MCF 10A (cell line): ENCODE measurements at regions not wholly inside any gene's neighbourhood (a gene's known extent, or its start where the extent isn't known, plus 50 kb on each side); places are given as distances from the start of the nearest gene placed in this dataset.
A peak's percentile ranks its signal among the peaks of the same experiment; 100 is the strongest.

Experiments
- BruUV-seq: library from RNA; stranded (reverse); fragments of 400-500 nt; replicated peaks from 2 replicates; lab custom pipeline; 2021; lab: Mats Ljungman, UMichigan
- CTCF ChIA-PET: fragments of 300-600 bp; sonication (Branson Sonifier 250); formaldehyde crosslinking; extraction: SDS; loops from one replicate; lab custom pipeline; 2021; ENCODE audit warnings: antibody characterized with exemption, inconsistent platforms; lab: Yijun Ruan, JAX
- POLR2A ChIA-PET: fragments of 300-600, 350-650 bp; sonication (Branson Sonifier 250); formaldehyde crosslinking; extraction: SDS; loops from one replicate; lab custom pipeline; 2020; ENCODE audit warnings: antibody characterized with exemption, inconsistent platforms; lab: Yijun Ruan, JAX
- DNase-seq: peaks from one replicate; pipeline ENCODE4 v3.0.0-alpha.2; 2018; ENCODE audit not compliant: unreplicated experiment
- H3K27ac Mint-ChIP-seq: one replicate; pipeline ENCODE4 v1.8.0; 2022; ENCODE audit warnings: mild to moderate bottlenecking, low read depth, mixed read lengths; ENCODE audit not compliant: unreplicated experiment
- H3K27me3 Mint-ChIP-seq: one replicate; pipeline ENCODE4 v1.8.0; 2022; ENCODE audit warnings: mixed read lengths; ENCODE audit not compliant: insufficient read depth, unreplicated experiment
- H3K36me3 Mint-ChIP-seq: one replicate; pipeline ENCODE4 v1.8.0; 2022; ENCODE audit warnings: mild to moderate bottlenecking, moderate library complexity, mixed read lengths; ENCODE audit not compliant: insufficient read depth, unreplicated experiment
- H3K4me1 Mint-ChIP-seq: one replicate; pipeline ENCODE4 v1.8.0; 2022; ENCODE audit warnings: mixed read lengths; ENCODE audit not compliant: insufficient read depth, unreplicated experiment
- H3K4me3 Mint-ChIP-seq: one replicate; pipeline ENCODE4 v1.8.0; 2022; ENCODE audit warnings: mild to moderate bottlenecking, moderate library complexity, mixed read lengths; ENCODE audit not compliant: unreplicated experiment
- H3K9me3 Mint-ChIP-seq: one replicate; pipeline ENCODE4 v1.8.0; 2022; ENCODE audit warnings: mixed read lengths; ENCODE audit not compliant: unreplicated experiment
- CTCF ChIP-seq: fragments of 200-600 bp; IDR thresholded peaks from one replicate; pipeline ENCODE4 v1.8.0; 2022; ENCODE audit warnings: antibody characterized with exemption, mild to moderate bottlenecking; ENCODE audit not compliant: unreplicated experiment
- intact Hi-C: fragments of 100-400 bp; cut with micrococcal nuclease; formaldehyde crosslinking; loops from 2 replicates; pipeline ENCODE4 v1.14.1; 2022

- no TSS peak for BruUV-seq
- H3K9me3 Mint-ChIP-seq: no peaks in the 10 kb centered on the region
- H3K4me1 Mint-ChIP-seq: peaks cover 18% of the 10 kb centered on the region
- peak overlapping the region; percentile 11 for H3K27ac Mint-ChIP-seq
- ChIA-PET POLR2A (interaction anchor here (0.6 to 2.1 kb wide), 8 partner anchors 9 to 997 kb away, joined by 3 to 7 read pairs (median 4); no protein-coding TSS in a partner anchor), CTCF (interaction anchor here (1.0 to 1.5 kb wide), 3 partner anchors 10 to 15 kb away, joined by 3 to 5 read pairs (median 4); no protein-coding TSS in a partner anchor)
- no peaks in the 10 kb centered on the region for H3K27me3 Mint-ChIP-seq
- intact Hi-C loops: no loop called here
- H3K4me3 Mint-ChIP-seq: no peak overlapping the region
- DNase-seq: no peak
- TF ChIP-seq CTCF: no peak
- peaks cover 8% of the 10 kb centered on the region for H3K36me3 Mint-ChIP-seq
These were observed 76.3 kb downstream of the ZNF608 start for GRCh38 chr5:124669956-124670721.

- Mint-ChIP-seq H3K27ac (no peak overlapping the region), H3K4me1 (peaks cover 18% of the 10 kb centered on the region), H3K27me3 (no peaks in the 10 kb centered on the region), H3K4me3 (no peak overlapping the region), H3K9me3 (no peaks in the 10 kb centered on the region), H3K36me3 (peaks cover 8% of the 10 kb centered on the region)
- intact Hi-C loops: no loop called here
- ChIA-PET CTCF (interaction anchor here (1.1 kb wide), 1 partner anchor 13 kb away, joined by 4 read pairs; no protein-coding TSS in a partner anchor), POLR2A (interaction anchor here (2.1 kb wide), 1 partner anchor 8 kb away, joined by 7 read pairs; no protein-coding TSS in a partner anchor)
- no TSS peak for BruUV-seq
- no peak for DNase-seq
- TF ChIP-seq CTCF: no peak
These were observed 77.2 kb downstream of the ZNF608 start for GRCh38 chr5:124669300-124669648.

GRCh38 chr5:124668353-124669299 lies 77.8 kb downstream of the ZNF608 start:
- no TSS peak for BruUV-seq
- CTCF ChIA-PET: interaction anchor here (0.6 kb wide), 1 partner anchor 1095 kb away, joined by 5 read pairs; no protein-coding TSS in a partner anchor
- Mint-ChIP-seq H3K4me1 (peaks cover 18% of the 10 kb centered on the region), H3K27me3 (no peaks in the 10 kb centered on the region), H3K27ac (no peak overlapping the region), H3K36me3 (peaks cover 8% of the 10 kb centered on the region), H3K9me3 (no peaks in the 10 kb centered on the region), H3K4me3 (no peak overlapping the region)
- intact Hi-C loops: no loop called here
- no peak for TF ChIP-seq CTCF
- no peak for DNase-seq
- POLR2A ChIA-PET: no interaction called here
